ENCODE measurements at regions not wholly inside any gene's neighbourhood (a gene's known extent, or its start where the extent isn't known, plus 50 kb on each side); places are given as distances from the start of the nearest gene placed in this dataset.

DNA sequence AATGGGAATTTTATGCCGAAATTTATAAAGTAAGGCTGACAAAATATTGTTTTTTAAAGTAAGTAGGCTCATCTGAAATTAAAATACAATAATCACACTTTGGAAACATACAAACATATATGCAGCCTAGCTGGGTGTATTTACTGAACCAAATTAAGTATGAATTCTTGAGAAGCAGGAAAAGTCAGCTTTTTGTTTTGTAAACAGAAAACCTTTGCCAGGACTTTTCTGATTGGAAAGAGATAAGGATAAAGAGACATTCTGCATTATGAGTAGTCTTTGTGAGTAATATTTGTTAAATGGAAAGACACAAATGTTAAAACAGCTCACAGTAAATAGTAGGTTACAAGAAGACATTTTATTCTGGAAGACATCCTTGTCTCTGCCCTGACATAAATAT is 1380.8 kb downstream of the GRIK2 start:
- no peaks in the 10 kb centered on the region for H3K36me3 ChIP-seq
- WGBS, 2 donors: 68 to 78% methylated on average over 1 of the region's 1 CpG
- H3K4me3 ChIP-seq: no peak overlapping the region
- H3K4me1 ChIP-seq: no peaks in the 10 kb centered on the region
- no peak overlapping the region for H3K27ac ChIP-seq
- intact Hi-C loops (cut with DNase I): no loop called here
- no peaks in the 10 kb centered on the region for H3K27me3 ChIP-seq
- no peaks in the 10 kb centered on the region for H3K9me3 ChIP-seq
- DNase-seq: no peak
- TF ChIP-seq EP300 (IDR thresholded peaks at IDR 0.05): no peak

DNA sequence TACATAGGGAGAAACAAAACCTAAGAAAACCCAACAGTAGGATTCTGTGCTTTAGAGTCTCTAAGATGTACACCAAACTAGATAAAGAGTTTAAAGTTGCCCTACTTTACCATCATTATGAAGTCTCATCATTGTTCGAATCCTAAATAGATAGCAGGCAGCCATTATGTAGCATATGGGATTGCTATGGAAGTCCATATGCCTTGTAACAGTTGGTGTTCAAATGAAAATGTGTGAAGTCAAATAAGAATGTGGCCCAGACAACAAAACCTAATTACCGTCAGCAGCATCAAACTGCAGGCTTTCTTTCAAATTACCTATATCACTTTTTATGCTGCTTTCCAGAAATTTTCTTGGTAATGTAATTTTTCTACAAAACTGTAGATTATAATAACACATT is 1380.1 kb downstream of the GRIK2 start:
- no peaks in the 10 kb centered on the region for H3K27me3 ChIP-seq
- H3K36me3 ChIP-seq: no peaks in the 10 kb centered on the region
- no peak overlapping the region for H3K4me3 ChIP-seq
- no peak for DNase-seq
- TF ChIP-seq POLR2A (IDR thresholded peaks at IDR 0.05) (no peak), EP300 (IDR thresholded peaks at IDR 0.05) (no peak), POLR2AphosphoS5 (IDR thresholded peaks at IDR 0.05) (no peak)
- TF ChIP-seq, protein P1, sequence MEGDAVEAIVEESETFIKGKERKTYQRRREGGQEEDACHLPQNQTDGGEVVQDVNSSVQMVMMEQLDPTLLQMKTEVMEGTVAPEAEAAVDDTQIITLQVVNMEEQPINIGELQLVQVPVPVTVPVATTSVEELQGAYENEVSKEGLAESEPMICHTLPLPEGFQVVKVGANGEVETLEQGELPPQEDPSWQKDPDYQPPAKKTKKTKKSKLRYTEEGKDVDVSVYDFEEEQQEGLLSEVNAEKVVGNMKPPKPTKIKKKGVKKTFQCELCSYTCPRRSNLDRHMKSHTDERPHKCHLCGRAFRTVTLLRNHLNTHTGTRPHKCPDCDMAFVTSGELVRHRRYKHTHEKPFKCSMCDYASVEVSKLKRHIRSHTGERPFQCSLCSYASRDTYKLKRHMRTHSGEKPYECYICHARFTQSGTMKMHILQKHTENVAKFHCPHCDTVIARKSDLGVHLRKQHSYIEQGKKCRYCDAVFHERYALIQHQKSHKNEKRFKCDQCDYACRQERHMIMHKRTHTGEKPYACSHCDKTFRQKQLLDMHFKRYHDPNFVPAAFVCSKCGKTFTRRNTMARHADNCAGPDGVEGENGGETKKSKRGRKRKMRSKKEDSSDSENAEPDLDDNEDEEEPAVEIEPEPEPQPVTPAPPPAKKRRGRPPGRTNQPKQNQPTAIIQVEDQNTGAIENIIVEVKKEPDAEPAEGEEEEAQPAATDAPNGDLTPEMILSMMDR (IDR thresholded peaks at IDR 0.05): no peak
- 89 to 97% methylated on average over 2 of the region's 2 CpGs for WGBS, 2 donors
- H3K27ac ChIP-seq: no peak overlapping the region
- H3K4me1 ChIP-seq: no peaks in the 10 kb centered on the region
- intact Hi-C loops (cut with DNase I): no loop called here
- H3K9me3 ChIP-seq: no peaks in the 10 kb centered on the region

DNA sequence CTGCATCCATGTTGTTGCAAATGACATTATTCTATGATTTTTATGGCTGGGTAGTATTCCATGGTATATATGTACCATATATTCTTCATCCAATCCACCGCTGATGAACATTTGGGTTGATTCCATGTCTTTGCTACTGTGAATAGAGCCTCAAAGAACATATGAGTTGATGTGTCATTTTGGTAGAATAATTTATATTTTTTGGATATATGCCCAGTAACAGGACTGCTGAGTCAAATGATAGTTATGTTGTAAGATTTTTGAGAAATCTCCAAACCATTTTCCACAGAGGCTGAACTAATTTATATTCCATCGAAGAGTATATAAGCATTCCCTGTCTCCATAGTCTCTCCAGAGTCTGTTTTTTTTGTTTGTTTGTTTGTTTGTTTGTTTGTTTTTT is 1373.5 kb downstream of the GRIK2 start:
- WGBS, 2 donors: 92 to 93% methylated on average over 2 of the region's 2 CpGs
- no peak overlapping the region for H3K27ac ChIP-seq
- intact Hi-C loops (cut with DNase I): no loop called here
- peaks cover 0 to 2% (median 0%) of the 10 kb centered on the region in 4 donors for H3K9me3 ChIP-seq
- no peaks in the 10 kb centered on the region for H3K4me1 ChIP-seq
- no peaks in the 10 kb centered on the region for H3K36me3 ChIP-seq
- H3K4me3 ChIP-seq: no peak overlapping the region
- no peaks in the 10 kb centered on the region for H3K27me3 ChIP-seq
- DNase-seq: no peak
- TF ChIP-seq POLR2AphosphoS5 (IDR thresholded peaks at IDR 0.05) (no peak), POLR2A (IDR thresholded peaks at IDR 0.05) (no peak), EP300 (IDR thresholded peaks at IDR 0.05) (no peak)
- TF ChIP-seq, protein P1 (IDR thresholded peaks at IDR 0.05): no peak

DNA sequence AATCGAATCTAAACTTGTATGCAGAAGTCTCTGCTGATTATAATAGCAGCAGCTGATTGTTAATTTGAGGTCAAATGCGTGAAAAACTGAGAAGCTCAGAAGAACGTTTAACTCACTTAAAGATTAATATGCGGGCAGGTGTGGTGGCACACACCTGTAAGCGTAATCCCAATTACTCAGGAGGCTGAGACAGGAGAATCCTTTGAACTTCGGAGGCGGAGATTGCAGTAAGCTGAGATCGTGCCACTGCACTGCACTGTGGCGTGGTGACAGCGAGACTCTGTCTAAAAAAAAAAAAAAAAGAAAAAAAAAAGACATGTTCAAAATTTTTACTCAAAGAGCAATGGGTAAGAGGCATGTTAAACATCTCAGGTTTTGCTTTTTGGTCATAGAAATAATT is 1370.8 kb downstream of the GRIK2 start:
- H3K4me3 ChIP-seq: no peak overlapping the region
- 81 to 85% methylated on average over 10 of the region's 10 CpGs for WGBS, 2 donors

DNA sequence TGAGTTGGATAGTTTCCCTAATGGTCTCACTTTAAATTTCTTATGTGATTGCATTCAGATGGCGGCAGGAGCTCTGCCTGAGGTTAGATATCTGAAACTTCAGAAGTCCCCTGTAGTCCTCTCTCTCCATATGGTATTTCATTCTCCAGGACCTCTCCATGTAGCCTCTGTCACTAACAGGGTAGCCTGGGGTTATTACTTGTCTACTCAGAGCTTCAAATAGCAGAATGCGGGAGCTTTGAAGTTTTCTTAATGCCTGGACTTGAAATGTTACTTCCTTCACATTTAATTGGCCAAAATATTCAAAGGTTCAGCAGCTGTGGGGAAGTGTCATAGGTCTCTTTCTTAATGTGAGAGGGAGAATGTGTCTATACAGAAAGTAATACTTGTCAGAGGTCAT is 1370.4 kb downstream of the GRIK2 start:
- intact Hi-C loops (cut with DNase I): no loop called here
- WGBS, 2 donors: 85 to 89% methylated on average over 2 of the region's 2 CpGs
- H3K4me1 ChIP-seq: no peaks in the 10 kb centered on the region
- TF ChIP-seq EP300 (IDR thresholded peaks at IDR 0.05) (no peak), POLR2AphosphoS5 (IDR thresholded peaks at IDR 0.05) (no peak), POLR2A (IDR thresholded peaks at IDR 0.05) (no peak)
- TF ChIP-seq, protein P1 (IDR thresholded peaks at IDR 0.05): no peak
- H3K27ac ChIP-seq: no peak overlapping the region
- no peaks in the 10 kb centered on the region for H3K36me3 ChIP-seq
- H3K4me3 ChIP-seq: no peak overlapping the region
- no peaks in the 10 kb centered on the region for H3K27me3 ChIP-seq
- peaks cover 0 to 2% (median 0%) of the 10 kb centered on the region in 4 donors for H3K9me3 ChIP-seq
- DNase-seq: no peak

More for the DNA sequence above, 1370.8 kb downstream of the GRIK2 start:
- Histone ChIP-seq H3K36me3 (no peaks in the 10 kb centered on the region), H3K27ac (no peak overlapping the region), H3K27me3 (no peaks in the 10 kb centered on the region), H3K9me3 (peaks cover 0 to 2% (median 0%) of the 10 kb centered on the region in 4 donors), H3K4me1 (no peaks in the 10 kb centered on the region)
- DNase-seq: no peak
- no peak for TF ChIP-seq EP300 (IDR thresholded peaks at IDR 0.05)
- TF ChIP-seq POLR2A (IDR thresholded peaks at IDR 0.05): no peak
- no peak for TF ChIP-seq POLR2AphosphoS5 (IDR thresholded peaks at IDR 0.05)
- TF ChIP-seq, protein P1 (IDR thresholded peaks at IDR 0.05): no peak
- intact Hi-C loops (cut with DNase I): no loop called here
